GM21526 (cell line): ENCODE measurements at regions not wholly inside any gene's neighbourhood (a gene's known extent, or its start where the extent isn't known, plus 50 kb on each side); places are given as distances from the start of the nearest gene placed in this dataset.

ENCODE experiments used
- ATAC-seq: cut with Tn5 transposase; IDR thresholded peaks from one replicate; pipeline ENCODE4 v1.9.1; 2021; ENCODE audit warnings: moderate library complexity; ENCODE audit not compliant: unreplicated experiment, low FRiP score

DNA sequence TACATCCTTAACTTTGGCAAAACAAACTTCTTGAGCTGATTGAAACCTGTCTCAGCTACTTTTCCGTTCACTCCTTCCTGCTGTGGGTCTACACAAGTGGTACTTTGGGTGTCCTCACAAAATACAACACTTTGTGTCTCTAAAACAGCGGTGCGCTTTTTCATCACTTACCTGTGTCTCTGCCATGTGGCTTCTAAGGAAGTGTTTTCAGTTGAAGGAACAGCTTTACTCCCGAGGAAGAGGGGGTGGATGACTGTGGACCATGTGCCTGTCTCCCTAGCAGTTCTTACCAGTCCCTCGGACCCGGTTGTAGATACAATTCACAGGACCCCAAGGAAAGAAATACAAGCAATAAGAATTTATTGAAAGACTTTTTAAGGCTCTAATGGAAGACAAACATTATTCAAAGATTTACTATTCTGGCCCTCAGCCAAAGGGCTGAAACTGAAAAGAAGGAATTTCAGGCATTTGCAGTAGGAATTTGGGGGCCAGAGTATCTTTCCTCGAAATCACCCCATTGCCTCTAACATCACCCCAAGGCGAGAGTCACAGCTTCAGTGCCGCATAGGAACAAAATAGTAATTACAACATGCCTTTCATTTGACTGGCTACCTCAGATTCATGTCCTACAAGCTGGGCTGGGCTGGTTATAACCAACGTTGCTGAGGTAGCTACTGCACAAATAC is 246.3 kb downstream of the ACTR3B start:
- no peak for ATAC-seq

DNA sequence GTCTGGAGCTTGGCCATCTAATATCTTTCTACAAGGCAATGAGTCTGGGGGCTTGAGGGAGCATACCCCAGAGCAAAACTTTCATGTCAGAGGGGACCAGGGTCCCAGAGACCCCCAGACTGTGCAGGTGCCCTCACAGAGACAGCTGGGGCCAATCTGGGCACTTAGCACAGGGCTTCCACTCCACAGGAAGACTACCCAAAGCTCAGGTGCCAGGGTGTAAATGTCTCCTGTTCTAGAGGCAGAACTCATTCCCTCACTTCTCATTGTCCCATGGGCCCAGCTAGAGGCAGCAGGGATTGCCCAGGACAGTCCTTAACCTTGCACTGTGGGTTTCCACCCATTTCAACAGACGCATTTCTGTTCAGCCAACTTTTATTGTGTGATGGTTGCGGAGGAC is 246.9 kb downstream of the ACTR3B start:
- ATAC-seq, result no peak

DNA sequence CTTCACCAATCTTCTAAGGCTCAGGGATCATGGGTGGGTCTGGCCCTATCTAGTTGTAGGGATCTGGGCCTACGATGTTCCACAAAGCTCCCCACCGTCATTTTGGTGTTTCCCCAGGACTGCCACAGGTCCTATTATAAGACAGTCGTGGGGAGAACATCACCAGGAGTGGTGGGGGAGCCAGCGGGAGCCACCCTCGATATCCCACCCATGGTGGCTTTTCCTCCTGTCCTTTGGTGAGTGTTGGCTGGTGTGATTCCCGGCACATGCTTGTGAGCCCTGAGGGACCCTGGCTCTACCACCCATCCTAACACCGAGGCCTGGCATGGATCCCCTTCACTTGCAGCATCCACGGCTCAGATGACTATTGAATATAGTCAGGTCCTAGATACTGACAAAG is 247.4 kb downstream of the ACTR3B start:
- ATAC-seq, result no peak

DNA sequence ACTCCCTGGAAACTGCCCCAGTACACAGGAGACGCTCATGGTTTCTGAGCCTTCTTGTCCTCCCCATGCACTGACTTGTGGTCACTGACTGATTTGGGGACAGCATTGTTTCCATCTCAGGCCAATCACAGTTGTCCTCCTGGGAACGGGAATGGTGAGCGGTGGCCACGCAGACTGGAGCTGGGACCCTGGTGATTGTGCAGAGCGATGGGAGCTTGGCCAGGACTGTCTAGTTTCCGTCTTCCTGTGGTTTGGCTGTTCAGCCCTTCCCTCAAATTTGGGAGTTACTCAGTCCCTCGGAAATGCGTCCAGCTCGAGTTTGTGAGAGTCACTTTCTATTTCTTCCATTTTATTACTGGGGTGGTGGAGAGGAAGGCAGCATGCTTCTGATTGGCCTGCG is 250.9 kb downstream of the ACTR3B start:
- no peak for ATAC-seq

DNA sequence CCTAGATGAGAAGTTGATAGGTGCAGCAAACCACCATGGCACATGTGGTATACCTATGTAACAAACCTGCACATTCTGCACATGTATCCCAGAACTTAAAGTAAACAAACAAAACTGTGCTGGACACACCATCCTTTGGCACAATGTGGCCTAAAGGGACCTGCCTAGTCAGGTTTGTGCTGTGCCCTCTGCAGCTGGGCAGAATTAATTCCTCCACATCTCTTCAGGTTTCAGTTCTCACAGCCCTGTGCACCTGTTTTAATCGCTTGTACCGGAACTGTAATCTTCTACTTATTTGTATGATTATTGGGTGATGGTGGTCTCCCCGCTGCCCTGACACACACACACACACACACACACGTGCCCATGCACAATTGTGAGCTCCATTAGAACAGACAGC is 252.7 kb downstream of the ACTR3B start:
- ATAC-seq, result no peak

DNA sequence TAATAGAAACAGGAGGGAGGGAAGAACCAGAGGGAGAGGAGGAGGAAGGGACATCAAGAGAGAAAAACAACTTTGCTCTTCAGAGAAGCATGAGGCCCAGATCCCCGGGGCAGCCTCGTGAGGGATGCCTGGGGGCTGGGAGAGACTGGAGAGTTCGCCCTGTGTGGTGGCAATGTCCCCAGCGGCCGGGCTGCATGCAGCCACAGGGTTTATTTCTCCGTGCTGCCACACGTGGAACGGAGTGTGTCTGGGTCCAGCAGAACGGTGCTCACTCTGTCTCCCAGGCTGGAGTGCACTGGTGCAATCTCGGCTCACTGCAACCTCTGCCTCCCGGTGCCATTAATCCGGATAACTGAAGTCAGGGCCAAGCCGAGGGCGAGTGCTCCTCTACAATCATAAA is 257.7 kb downstream of the ACTR3B start:
- ATAC-seq, result no peak

DNA sequence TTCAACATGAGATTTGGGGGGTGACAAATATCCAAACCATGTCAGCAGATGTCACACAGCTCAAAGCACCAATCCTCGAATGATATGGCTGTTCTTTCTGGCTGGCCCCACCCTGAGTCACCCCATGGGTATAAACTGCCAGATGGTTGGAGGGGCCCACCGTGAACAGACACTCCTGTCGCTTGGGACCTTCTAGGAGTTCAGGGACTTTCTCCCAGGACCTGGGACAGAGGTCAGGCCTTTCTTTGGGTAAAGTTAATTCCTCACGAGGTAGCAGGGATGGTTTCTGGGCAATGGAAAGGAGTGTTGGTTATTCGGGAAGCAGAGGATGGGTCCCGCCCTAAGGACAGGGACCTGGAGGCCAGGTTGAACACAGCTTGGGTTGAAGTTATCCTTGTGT is 262.0 kb downstream of the ACTR3B start:
- no peak for ATAC-seq

DNA sequence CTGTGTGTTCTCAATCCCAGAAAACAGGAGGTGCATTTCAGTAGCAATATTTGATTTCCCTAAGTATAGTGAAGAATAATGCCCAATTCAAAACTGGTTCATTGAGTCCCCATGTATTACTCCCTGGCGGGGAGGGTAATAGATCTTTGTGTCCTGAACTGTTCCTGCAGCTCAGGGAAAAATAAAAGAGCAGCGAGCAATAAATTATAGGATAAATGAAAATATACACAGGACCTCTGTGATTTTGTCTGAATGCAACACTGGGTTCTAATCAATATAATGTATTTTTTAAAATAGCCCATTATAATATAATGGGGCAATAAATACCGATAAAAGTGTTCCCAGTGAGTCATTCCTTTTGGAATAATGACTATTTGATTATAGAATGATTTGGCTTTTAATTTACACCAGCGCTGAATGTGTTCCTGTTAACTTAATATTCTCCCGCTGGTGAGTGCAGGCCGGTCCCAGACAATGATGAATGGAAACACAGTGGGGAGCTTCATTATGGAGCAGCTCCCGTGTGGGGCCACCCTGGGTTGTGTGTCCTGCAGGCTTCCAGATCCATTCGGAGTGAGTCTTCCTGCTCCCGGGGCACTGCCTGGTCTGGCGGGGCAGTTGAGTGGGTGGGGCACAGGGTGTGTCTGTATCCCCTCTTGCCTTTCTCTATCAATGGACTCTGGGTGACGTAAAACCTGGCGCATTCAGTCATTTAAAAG is 263.1 kb downstream of the ACTR3B start:
- no peak for ATAC-seq

DNA sequence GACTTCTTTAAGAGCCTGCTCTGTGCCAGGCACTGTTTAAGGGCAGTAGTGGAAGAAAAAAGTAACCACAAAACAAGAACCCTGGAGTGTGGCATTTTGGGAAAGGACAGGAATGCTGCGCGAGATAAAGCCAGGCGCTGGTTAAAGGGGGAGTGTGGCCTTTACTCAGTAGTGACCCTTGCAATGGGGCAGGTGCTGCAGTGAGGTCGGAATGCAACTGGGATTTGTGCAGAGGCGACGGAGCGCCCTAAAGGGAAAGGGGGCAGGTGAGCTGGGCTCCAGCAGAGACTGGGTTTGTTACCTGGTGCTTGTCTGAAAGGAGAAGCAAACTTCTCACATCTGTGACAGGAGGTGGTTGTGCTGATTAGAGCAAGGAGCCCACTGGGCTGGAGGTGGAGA is 263.6 kb downstream of the ACTR3B start:
- ATAC-seq, result no peak

DNA sequence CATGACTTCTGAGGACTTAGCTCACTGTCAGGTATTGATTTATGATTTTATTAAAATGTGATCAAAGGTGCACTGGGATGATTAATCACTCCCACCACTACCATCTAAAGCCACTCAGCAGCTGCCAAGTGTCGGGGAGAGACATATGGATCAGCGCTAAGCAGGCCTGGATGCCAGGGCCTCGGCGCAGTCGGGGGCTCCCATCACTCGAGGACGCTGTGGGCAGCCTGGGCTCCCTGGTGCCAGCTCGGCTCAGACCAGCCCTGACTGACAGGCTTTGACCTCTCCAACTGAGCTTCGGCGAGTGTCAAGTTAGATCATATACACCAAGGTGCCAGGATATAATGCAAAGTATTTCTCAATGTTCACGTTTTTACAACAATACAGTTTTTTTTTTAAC is 267.7 kb downstream of the ACTR3B start:
- ATAC-seq, result no peak

DNA sequence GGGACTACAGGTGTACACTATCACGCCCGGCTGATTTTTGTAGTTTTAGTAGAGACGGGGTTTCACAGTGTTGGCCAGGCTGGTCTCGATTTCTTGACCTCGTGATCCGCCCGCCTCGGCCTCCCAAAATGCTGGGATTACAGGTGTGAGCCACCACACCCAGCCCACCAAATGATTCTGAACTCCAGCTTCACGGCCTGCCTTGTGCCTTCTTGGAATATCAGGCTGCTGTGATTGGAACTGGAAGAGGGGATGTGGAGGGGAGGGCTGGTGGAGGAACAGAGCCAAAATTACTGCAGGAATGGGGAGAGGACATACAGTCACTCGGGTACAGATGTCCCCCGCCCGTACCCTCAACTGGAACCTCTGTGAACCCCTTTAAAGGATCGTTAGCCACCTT is 268.4 kb downstream of the ACTR3B start:
- ATAC-seq, result no peak

DNA sequence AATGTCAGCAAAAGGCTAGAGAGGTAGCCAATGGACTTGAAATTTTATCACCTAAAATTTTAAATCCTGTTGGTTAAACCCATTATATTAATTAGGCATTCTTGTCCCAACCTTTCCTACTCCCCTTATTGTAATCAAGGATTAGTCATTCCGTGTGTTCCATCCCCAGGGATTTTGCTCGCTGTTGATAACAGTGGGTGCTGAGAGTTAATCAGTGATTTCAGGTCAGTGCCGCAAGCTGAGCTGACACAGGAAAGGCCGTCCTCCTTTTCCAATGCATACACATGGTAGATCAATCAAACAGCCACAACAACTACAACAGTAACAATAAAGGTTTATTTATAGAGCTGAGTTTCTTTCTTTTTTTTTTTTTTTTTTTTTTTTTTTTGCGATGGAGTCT is 271.4 kb downstream of the ACTR3B start:
- ATAC-seq, result no peak

DNA sequence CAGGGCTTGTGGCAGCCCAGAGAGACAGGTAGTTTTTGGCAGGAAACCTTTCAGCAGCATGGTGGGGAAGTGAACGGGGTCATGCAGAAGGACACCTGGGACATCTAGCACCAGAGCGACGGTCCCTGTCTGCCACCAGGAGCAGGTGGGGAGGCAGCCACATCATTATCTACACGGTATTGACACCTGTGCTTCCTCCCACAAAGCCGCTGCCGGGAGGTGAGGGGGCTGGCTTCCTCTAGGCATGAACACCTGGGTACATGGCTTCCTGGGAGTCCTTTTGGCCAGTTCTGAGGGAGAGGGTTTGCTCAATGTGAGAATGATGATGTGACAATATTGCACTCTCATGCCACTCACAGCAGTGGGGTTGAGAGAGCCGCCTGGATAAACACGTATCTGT is 275.2 kb downstream of the ACTR3B start:
- ATAC-seq, result no peak

DNA sequence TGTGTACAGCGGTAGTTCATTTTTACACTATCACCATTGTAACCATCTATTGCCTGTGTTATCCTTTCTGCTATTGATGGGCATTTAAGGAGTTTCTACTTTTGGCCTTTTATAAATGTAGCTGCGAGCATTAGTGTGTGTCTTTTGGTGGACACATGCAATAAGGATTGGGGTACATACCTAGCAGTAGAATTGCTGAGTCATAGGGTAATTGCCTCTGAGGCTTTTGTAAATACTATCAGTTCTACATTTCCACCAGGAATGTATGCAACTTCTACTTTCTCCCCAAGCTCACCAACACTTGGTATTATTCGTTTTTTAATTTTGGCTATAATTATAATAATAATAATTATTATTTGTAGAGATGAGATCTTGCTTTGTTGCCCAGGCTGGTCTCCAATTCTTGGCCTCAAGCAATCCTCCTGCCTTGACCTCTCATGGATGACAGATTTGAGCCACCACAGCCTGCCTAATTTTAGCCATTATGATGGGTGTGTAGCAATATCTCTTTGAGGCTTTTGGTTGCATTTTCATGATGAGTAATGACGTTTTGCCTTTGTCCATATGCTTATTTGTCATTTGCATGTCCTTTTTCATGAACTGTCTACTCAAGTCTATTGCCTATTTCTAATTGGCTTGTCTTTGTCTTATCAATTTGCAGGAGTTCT is 277.0 kb downstream of the ACTR3B start:
- ATAC-seq, result no peak

DNA sequence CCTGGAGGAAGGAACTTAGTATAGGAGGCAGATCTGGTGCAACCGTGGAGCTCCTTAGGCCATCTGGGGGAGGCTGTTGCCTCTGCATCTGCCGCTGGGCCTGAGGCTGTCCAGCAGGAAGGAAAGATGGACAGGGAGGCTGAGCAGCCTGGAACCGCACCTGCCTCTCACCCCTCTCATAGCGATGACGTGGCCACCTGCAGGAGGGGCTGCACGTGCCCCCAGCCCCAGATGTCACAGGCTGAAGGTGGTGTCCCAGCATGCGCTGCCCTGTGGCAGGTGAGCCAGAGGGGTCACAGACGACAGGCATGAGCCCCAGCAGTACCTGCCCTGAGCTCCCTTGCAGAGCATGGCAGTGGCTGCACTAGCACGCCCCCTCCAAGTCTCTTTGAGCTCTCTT is 283.9 kb downstream of the ACTR3B start:
- ATAC-seq, result no peak

DNA sequence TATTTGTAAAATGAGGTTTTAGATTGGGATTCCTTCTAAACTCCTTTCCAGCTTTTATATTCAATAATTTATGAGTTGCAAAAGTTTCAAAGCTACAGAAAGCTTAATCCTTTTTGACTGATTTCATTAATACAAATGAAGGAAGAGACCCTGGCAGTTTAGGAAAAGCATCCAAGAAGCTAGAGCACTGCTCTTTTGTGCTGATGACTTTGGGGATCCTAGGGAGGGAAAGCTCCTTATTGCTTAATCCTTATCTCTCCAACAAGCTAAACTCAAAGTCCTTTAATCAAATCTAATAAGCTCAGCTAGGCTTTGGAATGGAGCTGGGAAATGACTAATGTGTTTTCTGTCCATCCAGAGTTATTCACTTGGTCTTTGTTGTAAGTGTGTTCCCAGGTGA is 285.4 kb downstream of the ACTR3B start:
- ATAC-seq, result no peak

DNA sequence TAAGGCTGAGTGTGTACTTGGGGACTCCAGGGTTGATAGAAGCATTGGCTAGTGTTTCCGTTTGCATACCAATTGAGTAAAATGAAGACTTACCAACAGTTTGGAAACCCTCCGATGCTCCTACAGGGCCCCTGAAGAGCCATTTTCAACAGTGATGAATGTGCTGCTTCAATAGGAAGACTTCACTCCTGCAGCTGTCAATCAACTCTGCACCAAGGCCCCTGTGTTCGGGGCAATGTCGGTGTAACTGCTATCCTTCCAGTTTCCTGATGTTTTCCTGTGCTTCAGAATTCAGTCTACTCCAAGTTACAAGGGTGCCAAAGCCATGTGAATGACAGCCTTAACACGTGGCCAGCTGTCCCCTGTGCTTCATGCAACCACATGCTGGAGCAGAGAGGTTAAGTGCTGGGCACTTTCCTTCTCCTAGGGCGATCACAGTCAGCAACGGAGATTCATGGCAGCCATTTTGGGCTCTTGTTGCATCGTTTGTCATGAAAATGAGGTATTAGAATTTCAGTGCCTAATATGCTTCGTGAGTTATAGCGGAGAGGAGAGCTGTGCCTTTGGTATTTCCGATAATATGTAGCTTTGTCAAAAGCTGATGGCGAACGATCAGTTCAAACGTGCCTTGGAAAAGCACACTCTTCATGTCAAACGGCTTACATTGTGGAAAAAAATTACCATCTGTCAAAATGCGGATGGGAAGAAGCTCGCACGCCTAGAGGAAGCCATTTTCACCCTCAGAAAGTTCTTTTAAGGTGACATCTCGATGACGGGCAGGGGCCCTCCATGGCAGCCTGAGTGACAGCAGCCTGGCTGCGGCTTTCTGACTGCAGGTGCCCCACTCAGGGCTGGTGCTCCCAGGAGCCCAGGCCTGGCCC is 287.8 kb downstream of the ACTR3B start:
- ATAC-seq, result no peak

DNA sequence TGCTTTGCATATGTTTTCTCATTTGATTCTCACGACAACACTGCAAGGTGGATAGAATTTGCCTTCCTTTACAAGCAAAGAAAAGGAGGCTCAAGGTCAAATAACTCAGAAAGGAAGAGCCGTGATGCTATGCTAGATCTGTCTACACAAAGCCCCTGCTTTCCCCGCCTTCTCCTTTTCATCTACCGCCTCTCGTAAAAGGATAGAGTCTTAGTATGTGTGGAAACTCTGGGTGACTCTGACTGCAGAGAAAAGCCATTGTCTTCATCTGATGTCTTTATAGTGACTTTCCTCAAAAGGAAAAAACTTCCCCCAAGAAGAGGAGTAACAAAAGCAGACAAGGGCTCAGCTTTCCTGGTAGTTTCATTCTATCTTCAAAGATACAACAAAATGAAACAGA is 292.7 kb downstream of the ACTR3B start:
- no peak for ATAC-seq

DNA sequence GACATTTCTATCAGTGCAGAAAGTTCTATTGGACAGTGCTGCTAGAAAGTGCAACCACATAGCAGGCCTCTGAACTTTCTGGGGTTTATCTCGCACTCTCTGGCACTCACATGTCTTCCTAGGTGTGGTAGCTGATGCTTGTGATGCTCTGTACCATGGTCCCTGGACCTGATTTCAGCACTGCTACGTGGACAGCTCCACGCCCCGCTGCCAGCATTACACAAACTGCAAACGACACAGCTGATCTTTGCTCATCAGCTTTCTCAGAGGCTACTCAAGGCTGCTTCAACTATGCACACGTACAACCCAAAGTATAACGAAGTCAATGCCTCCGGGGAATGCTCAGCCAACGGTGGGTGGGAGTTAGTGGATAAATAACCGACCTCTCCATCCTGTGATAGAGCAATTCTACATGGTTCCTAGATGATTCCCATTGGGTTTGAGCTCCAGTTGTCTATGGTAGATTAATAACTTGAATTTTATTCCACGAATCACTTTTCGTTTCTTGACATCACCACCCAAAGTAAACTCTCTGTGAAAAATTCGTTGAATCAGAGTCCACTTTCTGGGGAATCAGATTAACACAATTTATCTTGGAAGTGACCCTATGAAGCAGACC is 302.5 kb downstream of the ACTR3B start:
- no peak for ATAC-seq

DNA sequence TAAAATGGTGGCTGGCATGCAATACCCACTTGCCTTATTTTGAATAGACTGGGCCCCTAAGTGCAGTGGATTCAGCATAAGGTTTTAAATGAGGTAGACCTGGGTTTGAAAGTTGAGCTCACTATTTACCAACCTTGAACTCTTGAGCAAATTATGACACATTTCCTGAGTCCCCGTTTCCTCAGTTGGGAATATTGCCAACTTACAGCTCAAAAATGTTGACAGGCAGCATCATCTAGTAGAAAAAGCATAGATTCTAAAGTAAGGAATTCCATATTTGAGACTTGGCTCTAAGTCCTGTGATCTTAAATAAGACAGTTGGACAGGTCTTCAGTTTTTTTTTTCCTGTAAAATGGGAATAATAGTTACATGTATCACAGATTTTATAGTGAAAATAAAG is 305.5 kb downstream of the ACTR3B start:
- ATAC-seq, result no peak

DNA sequence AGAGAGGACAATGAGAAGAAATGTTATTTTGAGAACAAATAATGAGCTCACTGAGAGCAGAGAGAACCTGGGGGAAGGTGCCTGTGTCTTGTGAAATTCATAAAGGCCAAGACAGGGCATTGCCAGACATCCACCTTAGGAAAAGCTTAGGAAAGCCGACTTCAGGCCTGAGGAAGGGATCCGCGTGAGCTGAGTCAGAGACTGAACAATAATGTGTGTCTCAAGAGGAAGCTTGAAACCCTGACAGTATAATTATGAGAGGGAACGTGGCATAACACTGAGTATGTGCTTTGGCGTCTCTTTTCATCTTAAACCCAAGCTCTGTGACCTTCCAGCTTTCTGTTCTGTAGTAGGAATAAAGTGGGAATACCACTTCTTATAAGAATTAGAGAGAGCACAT is 307.2 kb downstream of the ACTR3B start:
- ATAC-seq, result no peak
